Astrocyte (in vitro differentiated cells and primary cell): ENCODE measurements at regions not wholly inside any gene's neighbourhood (a gene's known extent, or its start where the extent isn't known, plus 50 kb on each side); places are given as distances from the start of the nearest gene placed in this dataset.

Source experiments
- EZH2 ChIP-seq: IDR thresholded peaks from 2 replicates; pipeline ENCODE4 v1.6.1; 2012; ENCODE audit warnings: mild to moderate bottlenecking, low read length, inconsistent platforms; ENCODE audit not compliant: insufficient read depth
- TF ChIP-seq, protein P1 (sequence below): IDR thresholded peaks from 2 replicates; pipeline ENCODE4 v1.5.1; 2011; ENCODE audit warnings: low read depth, mild to moderate bottlenecking, inconsistent platforms, low read length, moderate library complexity; ENCODE audit not compliant: insufficient read depth

DNA sequence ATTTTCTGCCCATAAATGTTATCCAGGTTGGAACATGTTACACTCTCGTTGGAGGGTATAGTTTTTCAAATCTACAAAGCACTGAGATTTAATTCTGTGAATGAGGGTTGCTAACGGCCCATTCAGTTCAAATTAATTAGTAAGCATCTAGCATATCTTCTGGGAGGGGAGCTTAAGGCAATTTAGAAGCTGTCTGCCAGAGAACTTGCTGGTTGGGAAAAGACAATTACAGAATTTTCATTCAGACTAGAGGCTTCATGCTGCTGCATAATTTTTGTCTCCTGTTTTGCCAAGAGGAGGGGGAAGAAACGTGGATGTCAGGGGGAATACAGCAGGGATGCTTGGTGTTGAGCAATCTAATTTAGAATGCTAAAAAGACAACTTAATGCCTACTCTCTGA lies 268.3 kb upstream of the FAM83B start:
- no peak for TF ChIP-seq EZH2
- TF ChIP-seq, protein P1, sequence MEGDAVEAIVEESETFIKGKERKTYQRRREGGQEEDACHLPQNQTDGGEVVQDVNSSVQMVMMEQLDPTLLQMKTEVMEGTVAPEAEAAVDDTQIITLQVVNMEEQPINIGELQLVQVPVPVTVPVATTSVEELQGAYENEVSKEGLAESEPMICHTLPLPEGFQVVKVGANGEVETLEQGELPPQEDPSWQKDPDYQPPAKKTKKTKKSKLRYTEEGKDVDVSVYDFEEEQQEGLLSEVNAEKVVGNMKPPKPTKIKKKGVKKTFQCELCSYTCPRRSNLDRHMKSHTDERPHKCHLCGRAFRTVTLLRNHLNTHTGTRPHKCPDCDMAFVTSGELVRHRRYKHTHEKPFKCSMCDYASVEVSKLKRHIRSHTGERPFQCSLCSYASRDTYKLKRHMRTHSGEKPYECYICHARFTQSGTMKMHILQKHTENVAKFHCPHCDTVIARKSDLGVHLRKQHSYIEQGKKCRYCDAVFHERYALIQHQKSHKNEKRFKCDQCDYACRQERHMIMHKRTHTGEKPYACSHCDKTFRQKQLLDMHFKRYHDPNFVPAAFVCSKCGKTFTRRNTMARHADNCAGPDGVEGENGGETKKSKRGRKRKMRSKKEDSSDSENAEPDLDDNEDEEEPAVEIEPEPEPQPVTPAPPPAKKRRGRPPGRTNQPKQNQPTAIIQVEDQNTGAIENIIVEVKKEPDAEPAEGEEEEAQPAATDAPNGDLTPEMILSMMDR: no peak
